ENCODE measurements at regions not wholly inside any gene's neighbourhood (a gene's known extent, or its start where the extent isn't known, plus 50 kb on each side); places are given as distances from the start of the nearest gene placed in this dataset.

GRCh38 chr7:85413718-85414117 is 226.9 kb upstream of the SEMA3D start:
- Histone ChIP-seq H3K9ac (ENCODE audit: low read length) (no peak overlapping the region), H2AFZ (ENCODE audit: low read depth, low read length) (no peak overlapping the region), H3F3A (ENCODE audit: insufficient read depth, low read length, poor library complexity, severe bottlenecking) (no peaks in the 10 kb centered on the region), H3K4me3 (ENCODE audit: low read length) (no peak overlapping the region), H3K27me3 (ENCODE audit: insufficient read depth, low read depth, low read length) (no peaks in the 10 kb centered on the region), H3K9me3 (ENCODE audit: low read length) (no peaks in the 10 kb centered on the region), H4K20me1 (ENCODE audit: insufficient read depth) (no peaks in the 10 kb centered on the region), H3K9me2 (ENCODE audit: insufficient read depth, low read length) (no peaks in the 10 kb centered on the region), H3K79me2 (replicated peaks; ENCODE audit: insufficient read depth, low read length) (no peaks in the 10 kb centered on the region), H3K27ac (ENCODE audit: low read length) (no peak overlapping the region), H3K4me2 (ENCODE audit: low read length) (no peak overlapping the region), H3K36me3 (ENCODE audit: insufficient read depth, low read length) (no peaks in the 10 kb centered on the region)
- TF ChIP-seq SMC3 (conservative IDR thresholded peaks at IDR 0.05; ENCODE audit: poor library complexity): no peak
- TF ChIP-seq POLR2AphosphoS5 (IDR thresholded peaks at IDR 0.05): no peak
- TF ChIP-seq, protein P1, sequence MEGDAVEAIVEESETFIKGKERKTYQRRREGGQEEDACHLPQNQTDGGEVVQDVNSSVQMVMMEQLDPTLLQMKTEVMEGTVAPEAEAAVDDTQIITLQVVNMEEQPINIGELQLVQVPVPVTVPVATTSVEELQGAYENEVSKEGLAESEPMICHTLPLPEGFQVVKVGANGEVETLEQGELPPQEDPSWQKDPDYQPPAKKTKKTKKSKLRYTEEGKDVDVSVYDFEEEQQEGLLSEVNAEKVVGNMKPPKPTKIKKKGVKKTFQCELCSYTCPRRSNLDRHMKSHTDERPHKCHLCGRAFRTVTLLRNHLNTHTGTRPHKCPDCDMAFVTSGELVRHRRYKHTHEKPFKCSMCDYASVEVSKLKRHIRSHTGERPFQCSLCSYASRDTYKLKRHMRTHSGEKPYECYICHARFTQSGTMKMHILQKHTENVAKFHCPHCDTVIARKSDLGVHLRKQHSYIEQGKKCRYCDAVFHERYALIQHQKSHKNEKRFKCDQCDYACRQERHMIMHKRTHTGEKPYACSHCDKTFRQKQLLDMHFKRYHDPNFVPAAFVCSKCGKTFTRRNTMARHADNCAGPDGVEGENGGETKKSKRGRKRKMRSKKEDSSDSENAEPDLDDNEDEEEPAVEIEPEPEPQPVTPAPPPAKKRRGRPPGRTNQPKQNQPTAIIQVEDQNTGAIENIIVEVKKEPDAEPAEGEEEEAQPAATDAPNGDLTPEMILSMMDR (IDR thresholded peaks at IDR 0.05; ENCODE audit: poor library complexity, severe bottlenecking): no peak

DNA sequence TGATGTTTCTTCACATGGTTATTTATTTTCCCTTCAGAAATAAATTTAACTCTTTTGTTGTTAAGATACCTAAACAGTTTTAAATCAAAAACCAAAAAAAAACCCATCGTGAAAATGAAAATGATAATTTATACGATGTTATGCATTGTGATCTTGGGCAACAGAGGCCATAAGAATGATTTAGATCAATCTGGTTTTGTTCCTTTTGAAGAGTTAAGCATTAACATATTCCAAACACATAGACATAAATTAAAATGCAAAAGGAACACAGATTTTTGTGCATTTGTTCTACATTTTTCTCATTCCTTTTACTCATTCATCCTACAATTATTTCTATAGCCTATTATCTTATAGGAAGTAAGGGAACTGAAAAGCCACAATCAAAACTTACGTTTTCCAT is 226.1 kb upstream of the SEMA3D start:
- no peak overlapping the region for H2AFZ ChIP-seq (ENCODE audit: low read depth, low read length)
- H3K9me3 ChIP-seq (ENCODE audit: low read length): no peaks in the 10 kb centered on the region
- H3K27ac ChIP-seq (ENCODE audit: low read length): no peak overlapping the region
- H3K9ac ChIP-seq (ENCODE audit: low read length): no peak overlapping the region
- no peaks in the 10 kb centered on the region for H3F3A ChIP-seq (ENCODE audit: insufficient read depth, low read length, poor library complexity, severe bottlenecking)
- no peaks in the 10 kb centered on the region for H3K79me2 ChIP-seq (replicated peaks; ENCODE audit: insufficient read depth, low read length)
- TF ChIP-seq SMC3 (conservative IDR thresholded peaks at IDR 0.05; ENCODE audit: poor library complexity) (no peak), RAD21 (conservative IDR thresholded peaks at IDR 0.05) (no peak), MXI1 (conservative IDR thresholded peaks at IDR 0.05; ENCODE audit: poor library complexity, severe bottlenecking) (no peak), EP300 (conservative IDR thresholded peaks at IDR 0.05; ENCODE audit: poor library complexity, severe bottlenecking) (no peak), EZH2 (IDR thresholded peaks at IDR 0.05; ENCODE audit: borderline replicate concordance, insufficient read depth, low read length, poor library complexity, severe bottlenecking) (no peak), POLR2AphosphoS5 (IDR thresholded peaks at IDR 0.05) (no peak), REST (IDR thresholded peaks at IDR 0.05; ENCODE audit: borderline replicate concordance) (no peak), TAF1 (IDR thresholded peaks at IDR 0.05; ENCODE audit: low read depth) (no peak)
- TF ChIP-seq, protein P1 (IDR thresholded peaks at IDR 0.05; ENCODE audit: poor library complexity, severe bottlenecking): no peak
- no peaks in the 10 kb centered on the region for H3K9me2 ChIP-seq (ENCODE audit: insufficient read depth, low read length)
- no peaks in the 10 kb centered on the region for H3K27me3 ChIP-seq (ENCODE audit: insufficient read depth, low read depth, low read length)
- no peak overlapping the region for H3K4me2 ChIP-seq (ENCODE audit: low read length)
- H4K20me1 ChIP-seq (ENCODE audit: insufficient read depth): no peaks in the 10 kb centered on the region
- no peaks in the 10 kb centered on the region for H3K36me3 ChIP-seq (ENCODE audit: insufficient read depth, low read length)
- H3K4me3 ChIP-seq (ENCODE audit: low read length): no peak overlapping the region
